ENCODE measurements at regions not wholly inside any gene's neighbourhood (a gene's known extent, or its start where the extent isn't known, plus 50 kb on each side); places are given as distances from the start of the nearest gene placed in this dataset.
"Not testable (repeated sequence)": the region's sequence is repeated elsewhere in the genome, so short reads cannot be mapped to it uniquely, and the experiment has no call there.

GRCh38 chr17:54712798-54713197, 187.9 kb upstream of the TOM1L1 start:
- not testable (repeated sequence) for DNase-seq (ENCODE audit: low read depth)

GRCh38 chr17:54718286-54718685, 182.4 kb upstream of the TOM1L1 start:
- no peak for DNase-seq (ENCODE audit: low read depth)

GRCh38 chr17:54727624-54728023, 173.0 kb upstream of the TOM1L1 start:
- DNase-seq (ENCODE audit: low read depth) = no peak

GRCh38 chr17:54736573-54736972, 164.1 kb upstream of the TOM1L1 start:
- no peak for DNase-seq (ENCODE audit: low read depth)

- DNase-seq (ENCODE audit: low read depth) = no peak
These were observed 162.2 kb upstream of the TOM1L1 start for GRCh38 chr17:54738496-54738895.

- no peak for DNase-seq (ENCODE audit: low read depth)
These were observed 155.9 kb upstream of the TOM1L1 start for GRCh38 chr17:54744750-54745149.

GRCh38 chr17:54745239-54745638, 155.4 kb upstream of the TOM1L1 start:
- no peak for DNase-seq (ENCODE audit: low read depth)

GRCh38 chr17:54745862-54746261, 154.8 kb upstream of the TOM1L1 start:
- DNase-seq (ENCODE audit: low read depth) = no peak

GRCh38 chr17:54749157-54749556, 151.5 kb upstream of the TOM1L1 start:
- DNase-seq (ENCODE audit: low read depth) = no peak

- no peak for DNase-seq (ENCODE audit: low read depth)
These were observed 146.1 kb upstream of the TOM1L1 start for GRCh38 chr17:54754560-54754959.

- no peak for DNase-seq (ENCODE audit: low read depth)
These were observed 139.8 kb upstream of the TOM1L1 start for GRCh38 chr17:54760836-54761235.

GRCh38 chr17:54770836-54771235, 129.8 kb upstream of the TOM1L1 start:
- no peak for DNase-seq (ENCODE audit: low read depth)

- DNase-seq (ENCODE audit: low read depth) = no peak
These were observed 129.2 kb upstream of the TOM1L1 start for GRCh38 chr17:54771409-54771915.

GRCh38 chr17:54780238-54780637, 120.4 kb upstream of the TOM1L1 start:
- DNase-seq (ENCODE audit: low read depth) = no peak

- no peak for DNase-seq (ENCODE audit: low read depth)
These were observed 119.3 kb upstream of the TOM1L1 start for GRCh38 chr17:54781389-54781788.

GRCh38 chr17:54784305-54784704, 116.3 kb upstream of the TOM1L1 start:
- DNase-seq (ENCODE audit: low read depth) = no peak

- DNase-seq (ENCODE audit: low read depth) = no peak
These were observed 114.9 kb upstream of the TOM1L1 start for GRCh38 chr17:54785643-54786268.

GRCh38 chr17:54789101-54789880, 111.4 kb upstream of the TOM1L1 start:
- DNase-seq (ENCODE audit: low read depth) = no peak

- DNase-seq (ENCODE audit: low read depth) = no peak
These were observed 107.4 kb upstream of the TOM1L1 start for GRCh38 chr17:54793271-54793670.

GRCh38 chr17:54795046-54795445, 105.6 kb upstream of the TOM1L1 start:
- DNase-seq (ENCODE audit: low read depth) = no peak

GRCh38 chr17:54807331-54807730, 93.3 kb upstream of the TOM1L1 start:
- no peak for DNase-seq (ENCODE audit: low read depth)

GRCh38 chr17:54813896-54814295, 86.8 kb upstream of the TOM1L1 start:
- no peak for DNase-seq (ENCODE audit: low read depth)

- DNase-seq (ENCODE audit: low read depth) = no peak
These were observed 86.3 kb upstream of the TOM1L1 start for GRCh38 chr17:54814371-54814770.
